ENCODE measurements at regions not wholly inside any gene's neighbourhood (a gene's known extent, or its start where the extent isn't known, plus 50 kb on each side); places are given as distances from the start of the nearest gene placed in this dataset.

GRCh38 chr6:21478883-21479539 lies 114.5 kb upstream of the SOX4 start:
- H3K27ac ChIP-seq: no peak overlapping the region
- H3K27me3 ChIP-seq: no peaks in the 10 kb centered on the region
- no peaks in the 10 kb centered on the region for H3K9me3 ChIP-seq
- ATAC-seq (peak; percentile 77), DNase-seq (peak in 2 of 4 donors; percentile 25 to 28)
- intact Hi-C loops (cut with DNase I): no loop called here
- no peaks in the 10 kb centered on the region for H3K36me3 ChIP-seq
- no peaks in the 10 kb centered on the region for H3K4me1 ChIP-seq
- no peak for TF ChIP-seq CTCF (IDR thresholded peaks at IDR 0.05)
- H3K4me3 ChIP-seq: no peak overlapping the region

GRCh38 chr6:21486115-21486514 lies 107.4 kb upstream of the SOX4 start:
- intact Hi-C loops (cut with DNase I): no loop called here
- no peak for ATAC-seq

GRCh38 chr6:21489826-21490225 lies 103.7 kb upstream of the SOX4 start:
- Histone ChIP-seq H3K27me3 (no peaks in the 10 kb centered on the region), H3K36me3 (no peaks in the 10 kb centered on the region), H3K27ac (no peak overlapping the region), H3K4me1 (no peaks in the 10 kb centered on the region), H3K4me3 (no peak overlapping the region), H3K9me3 (no peaks in the 10 kb centered on the region)
- no peak for TF ChIP-seq CTCF (IDR thresholded peaks at IDR 0.05)
- no peak for DNase-seq
- ATAC-seq: no peak
- intact Hi-C loops (cut with DNase I): no loop called here

More at GRCh38 chr6:21486115-21486514, 107.4 kb upstream of the SOX4 start:
- no peaks in the 10 kb centered on the region for H3K4me1 ChIP-seq
- no peaks in the 10 kb centered on the region for H3K36me3 ChIP-seq
- H3K27ac ChIP-seq: no peak overlapping the region
- H3K9me3 ChIP-seq: no peaks in the 10 kb centered on the region
- H3K4me3 ChIP-seq: no peak overlapping the region
- no peaks in the 10 kb centered on the region for H3K27me3 ChIP-seq
- TF ChIP-seq CTCF (IDR thresholded peaks at IDR 0.05): no peak
- no peak for DNase-seq

- no peak overlapping the region for H3K4me3 ChIP-seq
- no peaks in the 10 kb centered on the region for H3K9me3 ChIP-seq
- no peak for DNase-seq
- no peak overlapping the region for H3K27ac ChIP-seq
- intact Hi-C loops (cut with DNase I): no loop called here
- no peak for ATAC-seq
- H3K27me3 ChIP-seq: no peaks in the 10 kb centered on the region
- H3K4me1 ChIP-seq: no peaks in the 10 kb centered on the region
- no peaks in the 10 kb centered on the region for H3K36me3 ChIP-seq
- no peak for TF ChIP-seq CTCF (IDR thresholded peaks at IDR 0.05)
Measured at GRCh38 chr6:21491955-21492354, 101.6 kb upstream of the SOX4 start.

- ATAC-seq (no peak), DNase-seq (no peak)
- H3K9me3 ChIP-seq: no peaks in the 10 kb centered on the region
- no peaks in the 10 kb centered on the region for H3K27me3 ChIP-seq
- no peak for TF ChIP-seq CTCF (IDR thresholded peaks at IDR 0.05)
- no peak overlapping the region for H3K4me3 ChIP-seq
- H3K4me1 ChIP-seq: no peaks in the 10 kb centered on the region
- intact Hi-C loops (cut with DNase I): no loop called here
- no peaks in the 10 kb centered on the region for H3K36me3 ChIP-seq
- no peak overlapping the region for H3K27ac ChIP-seq
Measured at GRCh38 chr6:21494505-21494904, 99.0 kb upstream of the SOX4 start.

All from left lung (tissue), 4 donors.